Ectodermal cell (in vitro differentiated cells): ENCODE measurements at regions not wholly inside any gene's neighbourhood (a gene's known extent, or its start where the extent isn't known, plus 50 kb on each side); places are given as distances from the start of the nearest gene placed in this dataset.

ENCODE experiments used
- H3K27ac ChIP-seq: 2 replicates; pipeline ENCODE4 v1.7.0; 2013; ENCODE audit warnings: mild to moderate bottlenecking, low read depth, low read length; ENCODE audit not compliant: insufficient read depth, poor library complexity, severe bottlenecking
- H3K27me3 ChIP-seq: 2 replicates; pipeline ENCODE4 v1.7.0; 2013; ENCODE audit warnings: mild to moderate bottlenecking, low read length; ENCODE audit not compliant: insufficient read depth, control insufficient read depth, poor library complexity, severe bottlenecking
- H3K36me3 ChIP-seq: one replicate; pipeline ENCODE4 v1.7.0; 2013; ENCODE audit warnings: low read length; ENCODE audit not compliant: control insufficient read depth, insufficient read depth
- H3K4me1 ChIP-seq: one replicate; pipeline ENCODE4 v1.7.0; 2013; ENCODE audit warnings: low read length; ENCODE audit not compliant: control insufficient read depth, insufficient read depth
- H3K4me3 ChIP-seq: 2 replicates; pipeline ENCODE4 v1.7.0; 2013; ENCODE audit warnings: low read depth, low read length, control low read depth; ENCODE audit not compliant: insufficient read depth
- H3K9me3 ChIP-seq: 2 replicates; pipeline ENCODE4 v1.7.0; 2013; ENCODE audit warnings: mild to moderate bottlenecking, low read length, moderate library complexity; ENCODE audit not compliant: control insufficient read depth
- WGBS, 2 experiments: methylation state at CpG; one replicate each; pipeline ENCODE4 v1.1.7; 2013; ENCODE audit warnings: missing lambda C conversion rate in 2 of 2; 5-methylcytosine and 5-hydroxymethylcytosine counted together

- no peak overlapping the region for H3K27ac ChIP-seq
- 96 to 98% methylated on average over 2 of the region's 2 CpGs for WGBS, 2 experiments
- H3K27me3 ChIP-seq, result no peaks in the 10 kb centered on the region
- H3K4me1 ChIP-seq, result peaks cover 5% of the 10 kb centered on the region
- no peak overlapping the region for H3K4me3 ChIP-seq
- H3K9me3 ChIP-seq, result no peaks in the 10 kb centered on the region
- H3K36me3 ChIP-seq, result no peaks in the 10 kb centered on the region
Observed at GRCh38 chr15:93980261-93980911, 251.0 kb upstream of the MCTP2 start.

GRCh38 chr15:93974804-93975481, 256.4 kb upstream of the MCTP2 start:
- H3K4me1 ChIP-seq, result no peaks in the 10 kb centered on the region
- no peaks in the 10 kb centered on the region for H3K9me3 ChIP-seq
- H3K36me3 ChIP-seq, result no peaks in the 10 kb centered on the region
- H3K27ac ChIP-seq, result no peak overlapping the region
- WGBS, 2 experiments, result 58 to 61% methylated on average over 6 of the region's 6 CpGs
- no peak overlapping the region for H3K4me3 ChIP-seq
- no peaks in the 10 kb centered on the region for H3K27me3 ChIP-seq

GRCh38 chr15:93973287-93973686, 258.1 kb upstream of the MCTP2 start:
- H3K4me3 ChIP-seq, result no peak overlapping the region
- H3K36me3 ChIP-seq, result no peaks in the 10 kb centered on the region
- no peak overlapping the region for H3K27ac ChIP-seq
- no peaks in the 10 kb centered on the region for H3K9me3 ChIP-seq
- no peaks in the 10 kb centered on the region for H3K27me3 ChIP-seq
- 90 to 96% methylated on average over 4 to 5 of the region's 5 CpGs for WGBS, 2 experiments
- H3K4me1 ChIP-seq, result no peaks in the 10 kb centered on the region

GRCh38 chr15:93968773-93969172, 262.6 kb upstream of the MCTP2 start:
- H3K9me3 ChIP-seq, result no peaks in the 10 kb centered on the region
- H3K27ac ChIP-seq, result no peak overlapping the region
- H3K4me3 ChIP-seq, result no peak overlapping the region
- no peaks in the 10 kb centered on the region for H3K36me3 ChIP-seq
- 87% methylated on average over 6 of the region's 6 CpGs for WGBS, 2 experiments
- no peaks in the 10 kb centered on the region for H3K27me3 ChIP-seq
- H3K4me1 ChIP-seq, result no peaks in the 10 kb centered on the region

DNA sequence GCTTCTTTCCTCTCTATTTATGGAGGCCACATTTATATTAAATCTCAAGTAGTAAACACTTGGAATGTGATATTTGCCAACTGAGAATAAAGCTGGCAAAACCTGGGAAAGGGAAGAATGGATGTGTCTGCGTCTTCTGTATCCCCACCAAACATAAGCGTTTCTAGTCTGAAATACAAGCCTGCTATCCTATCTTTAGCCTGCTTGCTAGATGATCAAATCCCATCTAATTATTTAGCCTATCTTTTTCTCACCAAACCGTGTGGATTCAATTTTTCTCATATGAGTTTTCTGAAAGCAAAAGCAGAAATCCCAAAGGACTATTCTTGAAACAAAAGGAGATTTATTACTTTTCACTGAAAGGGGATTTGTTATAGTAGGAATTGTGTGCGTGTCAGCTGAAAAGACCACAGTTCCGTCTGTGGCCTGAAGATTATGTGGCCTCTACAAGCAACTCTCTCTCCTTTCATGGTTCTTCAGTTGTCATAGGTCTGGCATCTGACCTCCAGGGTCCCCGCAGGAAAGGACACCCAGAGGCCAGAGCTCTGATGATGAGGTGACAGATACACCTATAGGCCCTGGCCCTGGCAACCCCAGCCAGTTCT, 266.0 kb upstream of the MCTP2 start:
- WGBS, 2 experiments, result 94 to 95% methylated on average over 6 of the region's 6 CpGs
- Histone ChIP-seq H3K27me3 (no peaks in the 10 kb centered on the region), H3K9me3 (no peaks in the 10 kb centered on the region), H3K27ac (no peak overlapping the region), H3K4me1 (no peaks in the 10 kb centered on the region), H3K36me3 (no peaks in the 10 kb centered on the region), H3K4me3 (no peak overlapping the region)

DNA sequence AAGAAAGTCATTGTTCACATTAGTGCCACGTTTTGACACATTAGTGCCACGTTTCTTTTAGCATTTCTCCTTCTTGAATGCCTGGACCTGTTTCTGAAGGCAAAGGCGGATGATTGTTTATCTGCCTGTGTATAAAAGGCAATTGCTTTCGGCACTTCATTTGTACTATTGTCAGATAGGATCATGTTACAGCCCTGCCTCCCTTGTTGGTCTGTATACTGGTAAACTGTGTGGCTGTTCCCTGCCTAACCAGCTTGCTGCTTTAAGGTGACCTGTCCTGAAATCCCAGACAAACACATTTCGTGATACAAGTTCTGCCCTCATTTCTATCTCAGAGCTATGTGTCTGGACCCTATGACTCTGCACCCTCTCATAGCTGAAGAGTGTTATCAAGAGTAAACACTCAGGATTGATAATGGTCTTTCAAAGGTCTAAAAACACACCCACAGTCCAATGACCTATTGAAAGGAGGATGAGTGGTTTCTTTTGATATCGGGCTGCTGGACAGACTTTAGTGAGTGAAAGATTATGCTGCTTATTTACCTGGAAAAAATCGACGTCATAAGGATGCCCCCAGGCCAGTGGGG, 276.3 kb upstream of the MCTP2 start:
- Histone ChIP-seq H3K4me1 (no peaks in the 10 kb centered on the region), H3K27ac (no peak overlapping the region), H3K4me3 (no peak overlapping the region), H3K9me3 (no peaks in the 10 kb centered on the region), H3K27me3 (no peaks in the 10 kb centered on the region), H3K36me3 (no peaks in the 10 kb centered on the region)
- 85 to 87% methylated on average over 8 of the region's 8 CpGs for WGBS, 2 experiments

DNA sequence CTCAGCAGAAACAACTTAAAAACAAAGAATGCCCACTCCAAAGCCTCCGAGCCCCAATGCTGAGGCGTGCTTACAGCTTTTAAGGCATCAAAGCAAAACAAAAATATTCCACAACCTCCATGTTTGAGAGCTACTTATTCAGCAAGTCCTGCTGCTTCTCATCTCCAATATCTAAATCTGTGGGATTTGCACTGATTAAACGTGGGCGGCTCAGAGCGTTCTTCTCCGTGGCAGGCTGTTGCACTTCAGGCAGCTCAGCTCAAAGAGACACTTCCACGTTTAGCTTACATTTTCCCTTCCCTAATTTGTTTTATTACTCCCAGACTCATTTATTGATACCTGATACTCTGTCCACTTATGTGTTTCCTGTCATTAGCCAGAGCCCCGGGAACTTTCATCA, 282.6 kb upstream of the MCTP2 start:
- no peaks in the 10 kb centered on the region for H3K9me3 ChIP-seq
- H3K27me3 ChIP-seq, result no peaks in the 10 kb centered on the region
- 92% methylated on average over 8 of the region's 8 CpGs for WGBS, 2 experiments

GRCh38 chr15:93943586-93943985, 287.8 kb upstream of the MCTP2 start:
- Histone ChIP-seq H3K27ac (no peak overlapping the region), H3K36me3 (no peaks in the 10 kb centered on the region), H3K4me3 (no peak overlapping the region), H3K27me3 (no peaks in the 10 kb centered on the region), H3K4me1 (no peaks in the 10 kb centered on the region), H3K9me3 (no peaks in the 10 kb centered on the region)
- WGBS, 2 experiments, result 89 to 92% methylated on average over 4 of the region's 4 CpGs

More for the DNA sequence above, 282.6 kb upstream of the MCTP2 start:
- H3K27ac ChIP-seq, result no peak overlapping the region
- no peaks in the 10 kb centered on the region for H3K36me3 ChIP-seq
- H3K4me1 ChIP-seq, result no peaks in the 10 kb centered on the region
- no peak overlapping the region for H3K4me3 ChIP-seq

DNA sequence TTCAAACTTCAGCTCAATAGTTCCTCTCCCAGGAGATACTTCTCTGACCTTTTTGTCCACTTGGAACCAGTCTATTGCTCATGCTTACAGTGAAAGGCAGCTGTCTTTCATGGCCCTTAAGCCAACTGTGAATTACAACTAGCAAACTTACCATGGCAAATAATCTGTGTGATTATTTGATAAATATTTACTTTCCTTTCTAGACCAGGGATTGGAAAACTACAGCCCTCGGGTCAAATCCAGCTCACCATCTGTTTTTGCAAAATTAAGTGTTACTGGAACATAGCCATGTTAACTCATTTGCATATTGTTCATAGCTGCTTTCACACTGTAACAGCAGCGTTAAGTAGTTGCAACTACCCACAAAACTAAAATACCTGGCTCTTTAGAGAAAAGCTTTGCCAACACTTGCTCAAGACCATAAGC, 289.1 kb upstream of the MCTP2 start:
- no peaks in the 10 kb centered on the region for H3K36me3 ChIP-seq
- 93% methylated on average over 2 of the region's 2 CpGs for WGBS, 2 experiments
- no peaks in the 10 kb centered on the region for H3K27me3 ChIP-seq
- H3K4me1 ChIP-seq, result no peaks in the 10 kb centered on the region
- no peak overlapping the region for H3K4me3 ChIP-seq
- H3K27ac ChIP-seq, result no peak overlapping the region
- no peaks in the 10 kb centered on the region for H3K9me3 ChIP-seq

- H3K27me3 ChIP-seq, result no peaks in the 10 kb centered on the region
- H3K36me3 ChIP-seq, result no peaks in the 10 kb centered on the region
- WGBS, 2 experiments, result 97 to 100% methylated on average over 4 of the region's 4 CpGs
- no peak overlapping the region for H3K4me3 ChIP-seq
- H3K4me1 ChIP-seq, result no peaks in the 10 kb centered on the region
- H3K9me3 ChIP-seq, result no peaks in the 10 kb centered on the region
- no peak overlapping the region for H3K27ac ChIP-seq
Observed at GRCh38 chr15:93941697-93942096, 289.7 kb upstream of the MCTP2 start.
